Kidney epithelial cell (primary cell): ENCODE measurements at regions not wholly inside any gene's neighbourhood (a gene's known extent, or its start where the extent isn't known, plus 50 kb on each side); places are given as distances from the start of the nearest gene placed in this dataset.

Source experiments
- DNase-seq: peaks from one replicate; pipeline ENCODE4 v3.0.0-alpha.2; 2010; ENCODE audit warnings: low read depth
- H3K27me3 ChIP-seq: 2 replicates; pipeline ENCODE4 v1.6.0; 2011; ENCODE audit warnings: low read length; ENCODE audit not compliant: control insufficient read depth, insufficient read depth
- H3K36me3 ChIP-seq: 2 replicates; pipeline ENCODE4 v1.5.1; 2011; ENCODE audit warnings: low read length; ENCODE audit not compliant: control insufficient read depth, insufficient read depth
- H3K4me3 ChIP-seq: 2 replicates; pipeline ENCODE4 v1.5.1; 2011; ENCODE audit warnings: low read depth, mild to moderate bottlenecking, control low read depth, low read length
- TF ChIP-seq, protein P1 (sequence below): IDR thresholded peaks from 2 replicates; pipeline ENCODE4 v1.5.1; 2011; ENCODE audit warnings: mild to moderate bottlenecking, moderate library complexity, low read length, control low read depth, inconsistent platforms; ENCODE audit not compliant: insufficient read depth, poor library complexity, severe bottlenecking

- DNase-seq = no peak
- TF ChIP-seq, protein P1, sequence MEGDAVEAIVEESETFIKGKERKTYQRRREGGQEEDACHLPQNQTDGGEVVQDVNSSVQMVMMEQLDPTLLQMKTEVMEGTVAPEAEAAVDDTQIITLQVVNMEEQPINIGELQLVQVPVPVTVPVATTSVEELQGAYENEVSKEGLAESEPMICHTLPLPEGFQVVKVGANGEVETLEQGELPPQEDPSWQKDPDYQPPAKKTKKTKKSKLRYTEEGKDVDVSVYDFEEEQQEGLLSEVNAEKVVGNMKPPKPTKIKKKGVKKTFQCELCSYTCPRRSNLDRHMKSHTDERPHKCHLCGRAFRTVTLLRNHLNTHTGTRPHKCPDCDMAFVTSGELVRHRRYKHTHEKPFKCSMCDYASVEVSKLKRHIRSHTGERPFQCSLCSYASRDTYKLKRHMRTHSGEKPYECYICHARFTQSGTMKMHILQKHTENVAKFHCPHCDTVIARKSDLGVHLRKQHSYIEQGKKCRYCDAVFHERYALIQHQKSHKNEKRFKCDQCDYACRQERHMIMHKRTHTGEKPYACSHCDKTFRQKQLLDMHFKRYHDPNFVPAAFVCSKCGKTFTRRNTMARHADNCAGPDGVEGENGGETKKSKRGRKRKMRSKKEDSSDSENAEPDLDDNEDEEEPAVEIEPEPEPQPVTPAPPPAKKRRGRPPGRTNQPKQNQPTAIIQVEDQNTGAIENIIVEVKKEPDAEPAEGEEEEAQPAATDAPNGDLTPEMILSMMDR = no peak
- H3K4me3 ChIP-seq = no peak overlapping the region
- H3K36me3 ChIP-seq = no peaks in the 10 kb centered on the region
- no peaks in the 10 kb centered on the region for H3K27me3 ChIP-seq
Measured at GRCh38 chr16:66049865-66050264, 316.6 kb upstream of the CDH5 start.

DNA sequence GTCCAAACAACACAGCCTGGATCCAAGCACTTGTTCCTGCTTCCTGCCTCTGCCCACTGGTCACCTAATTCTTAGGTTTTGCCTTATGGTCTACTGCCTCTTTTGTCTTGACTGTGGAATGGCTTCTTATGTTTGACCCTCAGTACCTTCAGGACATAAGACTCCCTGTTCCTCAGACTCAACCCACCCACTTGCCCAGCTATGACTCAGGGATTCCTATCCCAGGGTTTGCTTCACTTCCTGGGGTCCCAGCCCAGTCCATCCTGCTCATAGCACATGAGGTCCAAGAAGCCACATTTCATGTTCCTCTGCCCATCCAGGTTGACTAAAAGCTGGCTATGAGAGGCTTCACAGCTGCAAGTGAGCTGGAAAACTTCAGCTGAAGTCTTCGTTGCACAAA is 320.9 kb upstream of the CDH5 start:
- Histone ChIP-seq H3K36me3 (no peaks in the 10 kb centered on the region), H3K4me3 (no peak overlapping the region), H3K27me3 (no peaks in the 10 kb centered on the region)
- no peak for DNase-seq
- TF ChIP-seq, protein P1 = no peak

DNA sequence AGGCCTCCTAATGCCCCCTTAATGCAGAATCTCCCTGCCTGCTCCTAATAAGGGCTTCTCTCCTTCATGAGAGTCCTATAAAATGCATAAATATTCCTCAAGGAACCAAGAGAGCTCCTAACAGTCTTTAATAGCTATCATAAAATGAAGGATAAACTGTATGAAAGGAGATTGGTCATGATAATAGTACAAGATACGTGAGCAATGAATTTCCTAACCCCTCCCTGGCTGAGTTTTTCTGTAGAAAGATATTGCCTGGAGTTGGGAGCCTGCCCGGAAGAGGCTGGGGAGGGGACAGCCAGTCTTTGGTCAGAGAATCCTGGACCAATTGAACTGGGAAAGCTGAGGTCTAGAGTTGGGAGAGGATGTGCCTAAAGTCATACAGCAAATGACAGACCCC is 321.9 kb upstream of the CDH5 start:
- H3K4me3 ChIP-seq = no peak overlapping the region
- TF ChIP-seq, protein P1 = no peak
- DNase-seq = no peak
- no peaks in the 10 kb centered on the region for H3K27me3 ChIP-seq
- no peaks in the 10 kb centered on the region for H3K36me3 ChIP-seq

DNA sequence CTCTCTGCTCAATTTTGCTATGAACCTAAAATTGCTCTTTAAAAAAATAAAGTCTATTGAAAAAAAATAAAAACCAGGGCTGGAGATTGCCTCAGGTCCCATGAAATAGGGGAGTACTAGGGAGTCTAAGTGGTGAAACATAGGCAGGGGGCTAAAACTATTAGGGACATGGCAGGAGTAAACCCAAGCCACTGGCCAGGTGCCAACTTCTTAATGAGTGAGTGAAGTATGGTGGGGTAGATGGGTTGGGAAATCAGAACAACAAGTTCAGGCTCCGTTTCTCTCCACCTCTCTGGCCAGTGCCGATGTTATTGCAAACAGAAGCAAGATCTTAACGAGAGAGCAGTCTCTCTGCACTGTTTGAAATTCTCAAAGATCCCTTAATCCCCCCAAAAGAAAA is 322.4 kb upstream of the CDH5 start:
- no peaks in the 10 kb centered on the region for H3K27me3 ChIP-seq
- DNase-seq = no peak
- no peaks in the 10 kb centered on the region for H3K36me3 ChIP-seq
- no peak overlapping the region for H3K4me3 ChIP-seq
- TF ChIP-seq, protein P1 = no peak

GRCh38 chr16:66043326-66043725 is 323.2 kb upstream of the CDH5 start:
- H3K27me3 ChIP-seq = no peaks in the 10 kb centered on the region
- TF ChIP-seq, protein P1 = no peak
- no peaks in the 10 kb centered on the region for H3K36me3 ChIP-seq
- DNase-seq = no peak
- no peak overlapping the region for H3K4me3 ChIP-seq

- TF ChIP-seq, protein P1 = no peak
- H3K36me3 ChIP-seq = no peaks in the 10 kb centered on the region
- H3K27me3 ChIP-seq = no peaks in the 10 kb centered on the region
- DNase-seq = no peak
- no peak overlapping the region for H3K4me3 ChIP-seq
Measured at GRCh38 chr16:66042341-66042740, 324.1 kb upstream of the CDH5 start.
